ENCODE measurements at regions not wholly inside any gene's neighbourhood (a gene's known extent, or its start where the extent isn't known, plus 50 kb on each side); places are given as distances from the start of the nearest gene placed in this dataset.
"Not testable (repeated sequence)": the region's sequence is repeated elsewhere in the genome, so short reads cannot be mapped to it uniquely, and the experiment has no call there.

DNA sequence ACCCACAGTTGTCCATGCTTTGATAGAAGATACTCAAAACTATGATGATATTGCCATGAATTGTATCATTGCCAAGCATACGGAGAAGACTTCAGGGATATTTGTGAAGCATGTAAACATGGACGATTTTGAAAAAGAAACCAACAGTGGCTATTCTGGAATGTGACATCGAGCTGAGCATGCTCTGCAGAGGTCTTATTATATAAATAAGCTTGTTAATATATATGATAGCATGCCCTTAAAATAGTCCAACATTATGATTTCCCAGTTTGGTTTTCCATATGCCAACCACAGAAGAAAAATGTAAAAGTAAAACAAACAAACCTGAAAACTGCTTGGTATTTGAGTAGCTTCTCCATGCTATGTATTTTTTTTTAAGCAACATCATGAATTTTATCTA is 159.1 kb downstream of the LNPK start:
- H3K4me3 Mint-ChIP-seq = no peak overlapping the region
- no peaks in the 10 kb centered on the region for H3K36me3 Mint-ChIP-seq
- DNase-seq = no peak
- no peaks in the 10 kb centered on the region for H3K4me1 Mint-ChIP-seq
- no peak overlapping the region for H3K27ac Mint-ChIP-seq
- peaks cover 40% of the 10 kb centered on the region for H3K27me3 Mint-ChIP-seq
- H3K9me3 Mint-ChIP-seq = no peaks in the 10 kb centered on the region

DNA sequence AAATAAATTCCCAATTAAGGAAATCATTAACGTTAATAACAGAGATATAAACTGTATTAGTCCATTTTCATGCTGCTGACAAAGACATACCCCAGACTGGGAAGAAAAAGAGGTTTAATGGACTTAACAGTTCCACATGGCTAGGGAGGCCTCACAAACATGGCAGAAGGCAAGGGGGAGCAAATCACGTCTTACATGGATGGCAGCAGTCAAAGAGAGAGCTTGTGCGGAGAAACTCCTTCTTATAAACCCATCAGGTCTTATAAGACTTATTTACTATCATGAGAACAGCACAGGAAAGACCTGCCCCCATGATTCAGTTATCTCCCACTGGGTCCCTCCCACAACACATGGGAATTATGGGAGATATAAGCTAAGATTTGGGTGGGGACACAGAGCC is 161.3 kb downstream of the LNPK start:
- DNase-seq, H3K27ac Mint-ChIP-seq, H3K9me3 Mint-ChIP-seq, H3K4me1 Mint-ChIP-seq, H3K36me3 Mint-ChIP-seq, H3K4me3 Mint-ChIP-seq: not testable (repeated sequence)
- H3K27me3 Mint-ChIP-seq = peaks cover 36% of the 10 kb centered on the region

DNA sequence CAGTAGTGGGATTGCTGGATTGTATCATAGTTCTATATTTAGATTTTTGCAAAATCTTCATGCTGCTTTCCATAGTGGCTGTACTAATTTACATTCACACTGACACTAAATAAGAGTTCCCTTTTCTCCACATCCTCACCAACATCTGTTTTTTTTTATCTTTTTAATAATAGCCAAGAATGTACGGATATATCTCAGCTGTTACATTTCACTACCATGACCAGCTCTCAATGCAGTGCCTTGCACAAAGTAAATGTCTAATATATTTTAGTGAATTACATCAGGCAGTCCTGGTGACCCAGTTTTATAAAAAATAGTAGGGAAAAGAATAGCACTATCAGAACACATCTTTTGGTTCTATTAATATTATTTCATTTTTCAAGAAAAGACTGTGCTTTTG is 161.8 kb downstream of the LNPK start:
- H3K4me3 Mint-ChIP-seq = no peak overlapping the region
- H3K4me1 Mint-ChIP-seq = no peaks in the 10 kb centered on the region
- H3K27ac Mint-ChIP-seq = no peak overlapping the region
- H3K36me3 Mint-ChIP-seq = no peaks in the 10 kb centered on the region
- no peak for DNase-seq
- H3K27me3 Mint-ChIP-seq = peaks cover 31% of the 10 kb centered on the region
- H3K9me3 Mint-ChIP-seq = no peaks in the 10 kb centered on the region

DNA sequence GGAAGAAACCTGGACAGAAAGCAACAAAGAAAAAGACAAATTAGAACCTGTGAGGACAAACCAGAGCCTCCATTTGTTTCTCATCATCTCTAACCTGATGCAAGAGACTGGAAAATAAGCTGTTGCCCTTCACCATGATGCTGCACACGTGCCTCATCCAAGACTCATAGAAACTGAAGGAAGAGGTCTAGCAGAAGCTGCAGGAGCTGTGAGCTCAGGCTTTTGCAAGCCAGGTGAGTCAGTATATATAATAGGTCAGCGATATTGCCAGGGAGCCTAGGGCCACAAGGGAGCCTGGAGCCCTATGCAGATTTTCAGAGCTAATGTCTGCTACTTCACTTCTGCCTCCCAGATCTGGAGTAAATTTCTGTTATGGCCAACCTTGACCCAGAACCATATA is 163.1 kb downstream of the LNPK start:
- Mint-ChIP-seq H3K9me3 (no peaks in the 10 kb centered on the region), H3K4me1 (no peaks in the 10 kb centered on the region), H3K27ac (no peak overlapping the region), H3K27me3 (peaks cover 24% of the 10 kb centered on the region), H3K4me3 (no peak overlapping the region), H3K36me3 (no peaks in the 10 kb centered on the region)
- no peak for DNase-seq

DNA sequence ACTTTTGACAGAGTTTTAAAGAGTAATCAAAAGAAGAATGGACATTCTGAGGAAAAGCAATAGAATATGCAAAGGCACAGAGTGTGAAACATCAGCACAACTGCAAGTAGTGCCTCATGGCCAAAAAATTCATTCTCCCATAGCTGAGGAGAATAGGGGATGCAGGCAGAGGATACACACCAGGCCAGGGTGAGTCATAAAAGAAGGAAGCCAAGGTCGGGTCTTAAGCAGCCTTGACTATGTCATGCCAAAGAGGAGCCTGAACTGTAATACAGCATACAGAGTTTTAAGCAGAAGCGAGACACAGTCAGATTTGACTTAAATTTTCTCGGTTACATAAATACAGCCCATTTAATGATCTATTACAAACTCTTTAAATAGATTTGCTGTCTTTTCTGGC is 165.0 kb downstream of the LNPK start:
- DNase-seq = no peak
- peaks cover 24% of the 10 kb centered on the region for H3K27me3 Mint-ChIP-seq
- H3K36me3 Mint-ChIP-seq = no peaks in the 10 kb centered on the region
- H3K4me1 Mint-ChIP-seq = no peaks in the 10 kb centered on the region
- no peak overlapping the region for H3K27ac Mint-ChIP-seq
- H3K9me3 Mint-ChIP-seq = no peaks in the 10 kb centered on the region
- H3K4me3 Mint-ChIP-seq = no peak overlapping the region

DNA sequence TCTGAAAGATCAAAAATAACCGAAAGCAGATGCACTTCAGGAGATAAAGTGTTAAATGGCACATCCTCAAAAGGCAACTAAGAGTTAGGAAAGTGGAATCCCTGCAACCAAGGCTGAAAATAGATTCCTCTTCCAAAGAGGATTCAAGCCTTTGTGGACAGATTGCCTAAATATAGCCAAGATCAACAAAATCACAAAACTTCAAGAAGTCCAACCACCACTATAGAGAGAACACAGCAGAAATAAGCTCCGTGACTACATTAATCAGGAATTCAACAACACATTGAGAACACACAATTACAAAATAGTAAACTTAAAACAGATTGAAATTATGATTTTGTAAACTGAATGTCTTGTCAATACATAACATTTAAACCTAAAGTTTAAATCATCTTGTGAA is 165.7 kb downstream of the LNPK start:
- DNase-seq = no peak
- H3K27ac Mint-ChIP-seq = no peak overlapping the region
- H3K36me3 Mint-ChIP-seq = no peaks in the 10 kb centered on the region
- peaks cover 24% of the 10 kb centered on the region for H3K27me3 Mint-ChIP-seq
- no peaks in the 10 kb centered on the region for H3K4me1 Mint-ChIP-seq
- H3K4me3 Mint-ChIP-seq = no peak overlapping the region
- no peaks in the 10 kb centered on the region for H3K9me3 Mint-ChIP-seq

DNA sequence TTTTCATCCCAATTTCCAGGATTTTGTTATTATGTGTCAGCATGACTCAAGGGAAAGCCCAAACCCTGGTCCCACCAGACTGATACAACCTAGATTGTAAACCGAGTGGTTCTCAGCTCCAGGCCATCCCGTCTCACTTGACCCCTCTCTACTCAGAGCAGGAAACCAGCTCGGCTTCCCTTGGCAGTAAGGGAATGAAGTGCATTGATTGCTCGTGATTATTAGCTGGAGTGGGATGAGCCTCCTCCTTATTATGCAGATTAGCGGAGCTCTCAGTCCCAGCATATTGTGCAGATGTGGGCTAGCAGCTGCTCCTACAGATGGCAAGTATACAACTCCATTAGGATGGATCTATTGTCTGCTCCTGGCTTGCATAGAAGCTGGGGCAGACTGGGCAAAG is 167.6 kb downstream of the LNPK start:
- DNase-seq = no peak
- Mint-ChIP-seq H3K4me1 (no peaks in the 10 kb centered on the region), H3K27me3 (peaks cover 16% of the 10 kb centered on the region), H3K9me3 (no peaks in the 10 kb centered on the region), H3K4me3 (no peak overlapping the region), H3K27ac (no peak overlapping the region), H3K36me3 (no peaks in the 10 kb centered on the region)

DNA sequence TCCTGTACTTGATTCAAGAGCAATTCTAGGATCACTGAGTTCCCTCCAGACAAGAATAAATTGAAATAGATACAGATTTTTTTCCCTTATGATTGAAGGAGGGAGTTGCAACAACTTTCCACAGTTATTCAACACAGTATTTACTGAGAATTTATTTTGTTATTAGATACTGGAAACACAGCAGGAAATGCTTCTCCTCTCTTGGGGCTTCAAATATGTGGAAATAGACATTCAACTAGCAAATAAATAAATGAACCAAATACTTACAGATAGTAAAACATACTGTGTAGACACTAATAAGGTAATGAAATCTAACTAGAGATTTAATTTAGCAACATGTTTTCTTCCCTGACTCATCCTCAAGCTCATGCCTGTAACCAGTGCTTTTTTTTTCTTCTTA is 169.2 kb downstream of the LNPK start:
- H3K27ac Mint-ChIP-seq = no peak overlapping the region
- H3K27me3 Mint-ChIP-seq = peaks cover 9% of the 10 kb centered on the region
- no peak for DNase-seq
- H3K9me3 Mint-ChIP-seq = no peaks in the 10 kb centered on the region
- H3K4me3 Mint-ChIP-seq = no peak overlapping the region
- no peaks in the 10 kb centered on the region for H3K36me3 Mint-ChIP-seq
- no peaks in the 10 kb centered on the region for H3K4me1 Mint-ChIP-seq

DNA sequence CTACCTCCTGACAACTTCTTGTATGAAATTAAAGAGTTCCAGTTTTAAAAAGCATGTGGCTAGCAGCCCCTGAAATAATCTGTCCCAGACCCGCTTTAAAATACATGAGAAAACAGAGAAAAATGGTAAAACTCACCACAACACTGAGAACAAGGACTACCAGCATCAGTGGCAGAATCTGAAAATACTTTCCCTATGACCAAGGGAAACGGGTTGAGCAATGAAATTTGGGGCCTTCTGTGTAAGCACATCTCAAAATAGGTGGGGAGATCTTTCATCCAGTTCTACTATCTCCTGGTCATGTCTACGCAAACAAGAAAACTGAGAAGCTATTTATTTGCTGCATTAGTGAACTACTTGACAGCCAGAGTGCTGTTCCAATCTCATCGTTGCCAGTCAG is 172.3 kb downstream of the LNPK start:
- Mint-ChIP-seq H3K9me3 (no peaks in the 10 kb centered on the region), H3K27me3 (peaks cover 15% of the 10 kb centered on the region), H3K4me3 (no peak overlapping the region), H3K27ac (no peak overlapping the region), H3K36me3 (no peaks in the 10 kb centered on the region), H3K4me1 (no peaks in the 10 kb centered on the region)
- no peak for DNase-seq

DNA sequence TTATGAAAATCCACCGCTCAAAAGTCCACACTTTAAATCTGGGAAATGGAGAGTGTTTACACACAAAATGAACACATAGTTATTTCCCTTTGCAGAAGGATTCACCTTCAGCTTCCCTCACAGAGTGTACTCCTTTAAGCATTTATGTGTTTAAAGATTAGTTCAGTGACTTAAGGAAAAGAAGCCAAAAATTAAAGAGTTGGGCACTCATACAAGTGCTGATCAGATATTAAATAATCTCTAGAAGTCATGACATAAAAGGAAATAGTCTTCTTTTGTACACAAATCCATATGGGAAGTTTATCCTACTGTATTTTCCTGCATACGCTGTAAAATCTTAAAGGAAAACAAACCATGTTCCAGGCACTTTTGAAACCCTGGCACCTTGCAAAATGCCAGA is 174.2 kb downstream of the LNPK start:
- no peak overlapping the region for H3K27ac Mint-ChIP-seq
- no peaks in the 10 kb centered on the region for H3K9me3 Mint-ChIP-seq
- H3K27me3 Mint-ChIP-seq = peaks cover 21% of the 10 kb centered on the region
- no peaks in the 10 kb centered on the region for H3K4me1 Mint-ChIP-seq
- DNase-seq = no peak
- no peak overlapping the region for H3K4me3 Mint-ChIP-seq
- no peaks in the 10 kb centered on the region for H3K36me3 Mint-ChIP-seq

DNA sequence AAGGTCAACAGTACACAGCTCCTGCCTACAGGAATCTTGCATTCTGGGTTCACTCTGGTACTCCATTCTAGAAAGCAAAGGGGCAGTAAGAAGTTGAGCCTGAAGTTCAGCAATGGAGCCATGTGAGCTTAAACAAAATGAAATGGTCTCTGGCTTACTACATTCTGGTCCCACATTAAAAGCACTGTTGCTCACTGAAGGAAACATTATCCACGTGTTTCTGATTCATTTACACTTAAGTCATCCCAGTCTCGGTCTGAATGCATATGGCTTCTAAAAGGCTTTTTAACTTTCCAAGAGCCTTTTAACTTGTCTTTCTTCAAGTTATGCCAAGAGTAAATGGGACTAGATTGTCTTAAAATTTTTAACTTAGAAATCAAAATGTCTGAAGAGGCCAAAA is 177.8 kb downstream of the LNPK start:
- H3K27ac Mint-ChIP-seq = no peak overlapping the region
- H3K9me3 Mint-ChIP-seq = no peaks in the 10 kb centered on the region
- no peaks in the 10 kb centered on the region for H3K36me3 Mint-ChIP-seq
- H3K4me1 Mint-ChIP-seq = no peaks in the 10 kb centered on the region
- peaks cover 28% of the 10 kb centered on the region for H3K27me3 Mint-ChIP-seq
- H3K4me3 Mint-ChIP-seq = no peak overlapping the region
- no peak for DNase-seq

DNA sequence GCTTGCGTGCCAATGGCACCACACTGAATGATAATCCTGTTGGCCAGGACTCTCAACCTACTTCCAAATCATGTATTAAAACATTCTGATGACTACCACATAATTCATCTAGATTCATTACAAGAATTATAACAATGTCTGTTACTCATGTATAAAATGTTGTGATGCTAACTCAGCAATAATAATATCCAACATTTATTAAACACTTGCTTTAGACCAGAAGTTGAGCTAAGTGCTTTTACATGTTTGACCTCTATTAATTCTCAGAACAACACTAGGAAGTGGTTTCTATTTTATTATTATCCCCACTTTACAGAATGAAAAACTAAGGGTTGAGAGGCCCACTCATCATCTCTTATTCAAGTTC is 178.4 kb downstream of the LNPK start:
- Mint-ChIP-seq H3K9me3 (no peaks in the 10 kb centered on the region), H3K27ac (no peak overlapping the region), H3K4me1 (no peaks in the 10 kb centered on the region), H3K27me3 (peaks cover 29% of the 10 kb centered on the region), H3K36me3 (no peaks in the 10 kb centered on the region), H3K4me3 (no peak overlapping the region)
- DNase-seq = no peak

DNA sequence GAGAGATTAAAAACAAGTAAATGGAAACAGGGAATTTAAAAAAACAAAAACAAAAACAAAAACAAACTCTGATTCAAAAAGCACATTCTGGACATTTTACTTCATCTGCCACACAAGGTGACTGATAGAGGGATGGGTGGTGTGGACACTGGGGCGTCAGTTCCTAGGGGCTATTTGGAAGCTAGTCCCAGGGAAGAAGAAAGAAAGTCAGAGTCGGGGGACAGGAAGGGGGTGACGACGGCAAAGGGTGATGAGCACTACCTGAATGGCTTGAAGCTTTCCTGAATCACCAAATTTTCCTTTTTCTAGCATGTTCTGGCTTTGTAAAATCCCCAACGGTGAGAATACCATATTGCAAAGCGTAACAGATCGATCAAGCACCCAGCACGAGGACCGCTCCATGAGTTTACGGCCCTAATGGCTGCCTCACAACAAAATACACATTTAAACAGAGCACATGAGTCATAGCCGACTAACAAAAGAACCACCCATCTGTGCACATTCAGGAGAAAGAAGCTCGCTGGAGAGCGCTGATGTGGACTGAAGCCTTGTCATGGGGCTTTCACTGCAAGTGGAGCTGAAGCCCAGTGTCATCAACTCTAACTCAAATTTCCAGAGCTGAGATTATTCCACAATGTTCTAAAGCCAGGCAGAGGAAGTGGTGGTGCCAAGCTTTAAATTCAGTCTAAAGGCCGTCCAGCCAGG is 178.9 kb downstream of the LNPK start:
- H3K27me3 Mint-ChIP-seq = peaks cover 25% of the 10 kb centered on the region
- DNase-seq = no peak
- H3K4me1 Mint-ChIP-seq = no peaks in the 10 kb centered on the region

DNA sequence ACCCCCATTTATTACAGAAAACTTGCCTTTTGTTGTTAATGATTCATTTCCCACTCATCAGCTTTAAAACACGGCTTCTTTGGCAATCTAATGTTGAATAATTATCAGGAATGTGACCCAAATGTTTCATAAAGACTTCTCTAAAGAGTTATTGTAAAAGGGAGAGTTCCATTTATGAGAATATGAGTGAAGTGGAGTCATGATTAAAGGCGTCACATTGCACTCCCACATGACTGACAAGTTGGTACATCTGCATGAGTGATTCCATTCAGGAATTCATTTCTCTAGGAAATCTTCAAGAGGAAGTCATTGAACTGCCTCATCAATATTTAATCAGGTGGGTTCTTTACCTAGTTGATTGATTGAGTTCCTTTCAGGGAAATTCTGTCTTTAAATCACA is 184.8 kb downstream of the LNPK start:
- H3K4me3 Mint-ChIP-seq = no peak overlapping the region

More for the DNA sequence above, 178.9 kb downstream of the LNPK start:
- Mint-ChIP-seq H3K36me3 (no peaks in the 10 kb centered on the region), H3K27ac (no peak overlapping the region), H3K9me3 (no peaks in the 10 kb centered on the region), H3K4me3 (no peak overlapping the region)

DNA sequence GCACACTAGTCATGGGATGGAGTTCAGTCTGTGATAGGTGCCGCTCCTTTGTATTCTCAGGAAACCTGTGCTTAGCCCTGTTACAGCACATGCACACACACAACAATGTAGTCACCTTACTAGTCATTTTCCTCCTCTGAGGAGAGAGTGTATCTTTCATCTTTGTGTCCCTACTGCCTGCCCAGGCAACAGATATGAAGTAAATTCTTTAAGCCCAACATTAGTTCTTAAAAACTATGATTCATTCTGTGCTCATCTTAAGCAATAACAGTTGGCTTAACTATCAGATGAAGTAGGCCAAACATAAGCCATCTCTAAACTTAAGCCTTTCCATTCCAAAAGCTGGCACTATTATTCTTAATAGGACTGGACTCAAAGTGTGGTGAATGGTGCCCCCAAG is 186.5 kb downstream of the LNPK start:
- no peak for DNase-seq
- Mint-ChIP-seq H3K27me3 (peaks cover 19% of the 10 kb centered on the region), H3K9me3 (peaks cover 2% of the 10 kb centered on the region), H3K36me3 (no peaks in the 10 kb centered on the region), H3K4me3 (no peak overlapping the region), H3K4me1 (no peaks in the 10 kb centered on the region), H3K27ac (no peak overlapping the region)

More for the DNA sequence above, 184.8 kb downstream of the LNPK start:
- Mint-ChIP-seq H3K27ac (no peak overlapping the region), H3K36me3 (no peaks in the 10 kb centered on the region), H3K4me1 (no peaks in the 10 kb centered on the region), H3K9me3 (peaks cover 2% of the 10 kb centered on the region), H3K27me3 (peaks cover 14% of the 10 kb centered on the region)
- no peak for DNase-seq

DNA sequence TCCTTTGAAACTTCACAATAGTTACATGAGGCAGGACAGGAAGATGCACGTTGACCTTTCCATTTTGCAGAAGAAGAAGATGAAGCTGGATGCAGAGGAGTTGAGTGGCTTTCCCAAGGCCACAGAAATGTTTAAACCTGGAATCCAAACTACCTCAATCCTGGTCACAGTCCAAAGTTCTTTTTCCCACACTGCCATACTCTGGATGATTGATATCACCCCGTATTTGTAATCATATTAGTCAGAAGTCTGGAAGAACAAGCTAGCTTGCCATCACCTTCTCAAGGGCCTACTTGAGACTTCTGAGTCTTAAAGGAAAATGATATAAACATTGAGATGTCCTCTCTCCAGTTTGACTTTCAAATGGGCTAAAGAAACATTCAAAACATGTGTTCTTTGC is 190.1 kb downstream of the LNPK start:
- H3K27ac Mint-ChIP-seq = no peak overlapping the region
- DNase-seq = no peak
- H3K27me3 Mint-ChIP-seq = peaks cover 19% of the 10 kb centered on the region
- no peak overlapping the region for H3K4me3 Mint-ChIP-seq
- H3K4me1 Mint-ChIP-seq = no peaks in the 10 kb centered on the region
- H3K36me3 Mint-ChIP-seq = no peaks in the 10 kb centered on the region
- H3K9me3 Mint-ChIP-seq = peaks cover 2% of the 10 kb centered on the region

DNA sequence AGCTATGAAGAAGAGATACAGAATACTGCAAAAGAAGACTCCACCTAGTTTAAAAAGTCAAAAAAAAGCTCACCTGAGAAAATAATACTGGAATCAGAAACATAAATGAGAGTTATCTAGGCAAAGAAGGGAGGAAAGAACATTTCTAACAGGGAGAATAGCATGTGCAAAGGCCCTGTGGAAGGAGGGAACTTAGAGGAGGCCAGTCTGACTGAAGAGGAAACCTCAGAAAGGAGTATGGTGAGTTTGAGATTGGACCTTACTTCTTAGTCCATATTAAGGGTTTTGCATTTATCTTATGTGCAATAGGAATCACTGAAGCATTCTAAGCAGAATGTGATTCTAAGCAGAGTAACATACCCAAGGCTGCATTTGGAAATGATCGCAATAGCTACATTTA is 193.2 kb downstream of the LNPK start:
- Mint-ChIP-seq H3K4me3 (no peak overlapping the region), H3K27ac (no peak overlapping the region), H3K4me1 (no peaks in the 10 kb centered on the region), H3K27me3 (peaks cover 25% of the 10 kb centered on the region), H3K9me3 (no peaks in the 10 kb centered on the region), H3K36me3 (no peaks in the 10 kb centered on the region)
- no peak for DNase-seq
